MM.1S (cell line): ENCODE measurements at regions not wholly inside any gene's neighbourhood (a gene's known extent, or its start where the extent isn't known, plus 50 kb on each side); places are given as distances from the start of the nearest gene placed in this dataset.

Experiments
- CTCF ChIP-seq: fragments of 300-600 bp; sonication (generic); IDR thresholded peaks from 2 replicates; pipeline ENCODE4 v1.5.1; 2016; ENCODE audit warnings: antibody characterized with exemption, low read length, mixed read lengths
- EZH2phosphoT487 ChIP-seq: fragments of 300-600 bp; sonication (generic); IDR thresholded peaks from 2 replicates; pipeline ENCODE4 v1.6.1; 2018; ENCODE audit warnings: antibody characterized with exemption, low read length

DNA sequence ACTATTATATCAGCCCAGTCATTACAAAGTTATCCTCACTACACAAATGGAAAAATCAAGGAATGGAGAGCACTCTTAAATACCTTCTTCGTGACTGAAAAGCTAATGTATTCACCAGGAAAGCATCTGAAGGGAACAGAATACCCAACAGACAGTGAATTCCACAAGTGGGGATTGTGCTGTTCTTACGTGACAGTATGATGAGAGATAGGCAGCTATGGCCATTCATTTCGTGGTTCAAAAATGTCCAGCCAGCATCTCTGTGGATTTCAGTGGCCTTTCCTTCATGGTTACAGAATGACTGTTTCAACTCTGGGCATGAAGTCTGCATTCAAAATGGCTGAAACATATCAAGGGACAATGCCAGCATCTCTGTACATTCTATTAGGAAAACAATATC, 323.8 kb downstream of the PRELID2 start:
- TF ChIP-seq CTCF (no peak), EZH2phosphoT487 (no peak)
